ENCODE measurements at regions not wholly inside any gene's neighbourhood (a gene's known extent, or its start where the extent isn't known, plus 50 kb on each side); places are given as distances from the start of the nearest gene placed in this dataset.
A peak's percentile ranks its signal among the peaks of the same experiment; 100 is the strongest.

DNA sequence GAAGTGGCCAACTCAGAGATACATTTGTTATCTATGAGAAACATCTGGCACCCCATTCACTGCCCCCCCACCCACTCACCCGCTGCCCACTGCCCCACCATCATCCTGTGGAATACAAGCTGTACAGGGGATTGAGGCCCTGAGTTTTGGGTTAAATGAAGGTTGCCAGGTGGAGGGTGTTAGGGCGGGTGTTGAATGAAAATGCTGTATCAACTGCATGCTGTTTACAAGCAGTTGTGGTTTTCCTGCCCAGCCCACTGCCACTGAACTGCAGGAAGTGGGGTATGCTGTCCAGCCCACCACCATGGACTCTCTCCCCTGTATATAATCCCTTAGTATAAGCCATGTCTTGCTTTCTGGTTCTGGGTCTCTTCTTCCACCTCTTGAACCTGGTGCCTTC lies 481.9 kb downstream of the METTL4 start:
- Histone ChIP-seq H3K4me3 (ENCODE audit: low read length in 2 of 2) (no peak overlapping the region), H3K36me3 (ENCODE audit: insufficient read depth, low read length) (no peaks in the 10 kb centered on the region), H3K27me3 (ENCODE audit: insufficient read depth, low read length) (no peaks in the 10 kb centered on the region), H3K4me1 (ENCODE audit: insufficient read depth, low read length) (no peaks in the 10 kb centered on the region), H3K9me3 (ENCODE audit: control insufficient read depth in 1 of 2, low read length in 2 of 2) (no peaks in the 10 kb centered on the region), H3K27ac (ENCODE audit: low read depth, low read length) (no peak overlapping the region)
- no peak overlapping the region for H3K27ac Mint-ChIP-seq
- no peak for DNase-seq
- intact Hi-C loops (cut with micrococcal nuclease) = no loop called here
- CTCF ChIA-PET (ENCODE audit: partially characterized antibody) = interaction anchor here (1.1 kb wide), 1 partner anchor 15 kb away, joined by 6 read pairs; no protein-coding TSS in a partner anchor
- H3K36me3 Mint-ChIP-seq = no peaks in the 10 kb centered on the region
- H3K27me3 Mint-ChIP-seq = no peaks in the 10 kb centered on the region
- peaks cover 0 to under 1% (median 0%) of the 10 kb centered on the region in 8 donors for H3K9me3 Mint-ChIP-seq
- POLR2A ChIA-PET (ENCODE audit: partially characterized antibody) = no interaction called here
- no peak overlapping the region for H3K4me3 Mint-ChIP-seq
- H3K4me1 Mint-ChIP-seq = peaks cover 0 to 5% (median 2%) of the 10 kb centered on the region in 4 donors

GRCh38 chr18:2091937-2092336 lies 479.4 kb downstream of the METTL4 start:
- no peak overlapping the region for H3K27ac ChIP-seq (ENCODE audit: low read depth, low read length)
- peaks cover 5 to 6% of the 10 kb centered on the region in 2 donors for H3K27me3 Mint-ChIP-seq
- H3K4me3 Mint-ChIP-seq = no peak overlapping the region
- intact Hi-C loops (cut with micrococcal nuclease) = no loop called here
- H3K27ac Mint-ChIP-seq = no peak overlapping the region
- H3K4me1 ChIP-seq (ENCODE audit: insufficient read depth, low read length) = no peaks in the 10 kb centered on the region
- no peak overlapping the region for H3K4me3 ChIP-seq (ENCODE audit: low read length in 2 of 2)
- no peaks in the 10 kb centered on the region for H3K27me3 ChIP-seq (ENCODE audit: insufficient read depth, low read length)
- H3K9me3 ChIP-seq (ENCODE audit: control insufficient read depth in 1 of 2, low read length in 2 of 2) = no peaks in the 10 kb centered on the region
- no peaks in the 10 kb centered on the region for H3K36me3 ChIP-seq (ENCODE audit: insufficient read depth, low read length)
- peaks cover 0 to 2% (median 0%) of the 10 kb centered on the region in 8 donors for H3K9me3 Mint-ChIP-seq
- ChIA-PET CTCF (ENCODE audit: partially characterized antibody) (no interaction called here), POLR2A (ENCODE audit: partially characterized antibody) (no interaction called here)
- peaks cover 0 to 5% (median 2%) of the 10 kb centered on the region in 4 donors for H3K4me1 Mint-ChIP-seq
- H3K36me3 Mint-ChIP-seq = no peaks in the 10 kb centered on the region
- no peak for DNase-seq

GRCh38 chr18:2096551-2096950 lies 474.8 kb downstream of the METTL4 start:
- peaks cover 5 to 6% of the 10 kb centered on the region in 2 donors for H3K27me3 Mint-ChIP-seq
- ChIA-PET POLR2A (ENCODE audit: partially characterized antibody) (no interaction called here), CTCF (ENCODE audit: partially characterized antibody) (interaction anchor here (1.0 to 3.1 kb wide), 2 partner anchors 8 to 10 kb away, joined by 4 to 14 read pairs; no protein-coding TSS in a partner anchor)
- H3K36me3 Mint-ChIP-seq = no peaks in the 10 kb centered on the region
- H3K9me3 Mint-ChIP-seq = peaks cover 0 to 10% (median 2%) of the 10 kb centered on the region in 8 donors
- DNase-seq = no peak
- H3K27me3 ChIP-seq (ENCODE audit: insufficient read depth, low read length) = no peaks in the 10 kb centered on the region
- H3K27ac ChIP-seq (ENCODE audit: low read depth, low read length) = no peak overlapping the region
- H3K4me3 ChIP-seq (ENCODE audit: low read length in 2 of 2) = no peak overlapping the region
- H3K27ac Mint-ChIP-seq = no peak overlapping the region
- H3K4me1 ChIP-seq (ENCODE audit: insufficient read depth, low read length) = no peaks in the 10 kb centered on the region
- H3K4me3 Mint-ChIP-seq = no peak overlapping the region
- no peaks in the 10 kb centered on the region for H3K4me1 Mint-ChIP-seq
- intact Hi-C loops (cut with micrococcal nuclease) = no loop called here
- no peaks in the 10 kb centered on the region for H3K9me3 ChIP-seq (ENCODE audit: control insufficient read depth in 1 of 2, low read length in 2 of 2)
- H3K36me3 ChIP-seq (ENCODE audit: insufficient read depth, low read length) = no peaks in the 10 kb centered on the region

DNA sequence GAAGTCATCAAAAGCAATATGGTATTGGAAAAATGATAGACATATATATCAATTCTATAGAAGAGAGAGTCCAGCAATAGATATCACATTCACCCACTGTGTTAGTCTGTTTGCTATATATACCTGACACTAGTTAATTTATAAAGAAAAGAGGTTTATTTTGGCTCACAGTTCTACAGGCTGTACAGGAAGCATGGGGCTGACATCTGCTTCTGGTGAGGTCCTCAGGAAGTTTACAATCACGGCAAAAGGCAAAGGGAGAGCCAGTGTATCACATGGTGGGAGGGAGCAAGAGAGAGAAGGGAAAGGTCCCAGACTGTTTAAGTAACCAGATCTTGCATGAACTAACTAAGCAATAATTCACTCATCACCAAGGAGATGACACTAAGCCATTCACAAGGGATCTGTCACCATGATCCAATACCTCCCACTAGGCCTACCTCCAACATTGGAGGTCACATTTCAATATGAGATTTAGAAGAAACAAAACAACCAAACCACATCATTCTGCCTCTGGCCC lies 470.6 kb downstream of the METTL4 start:
- Histone ChIP-seq H3K36me3 (ENCODE audit: insufficient read depth, low read length) (no peaks in the 10 kb centered on the region), H3K27me3 (ENCODE audit: insufficient read depth, low read length) (no peaks in the 10 kb centered on the region), H3K4me3 (ENCODE audit: low read length in 2 of 2) (no peak overlapping the region), H3K27ac (ENCODE audit: low read depth, low read length) (no peak overlapping the region), H3K4me1 (ENCODE audit: insufficient read depth, low read length) (no peaks in the 10 kb centered on the region), H3K9me3 (ENCODE audit: control insufficient read depth in 1 of 2, low read length in 2 of 2) (no peaks in the 10 kb centered on the region)
- Mint-ChIP-seq H3K27me3 (peaks cover 6 to 9% of the 10 kb centered on the region in 2 donors), H3K27ac (no peak overlapping the region), H3K9me3 (peaks cover 0 to 10% (median 2%) of the 10 kb centered on the region in 8 donors), H3K4me1 (peaks cover 0 to 7% (median 1%) of the 10 kb centered on the region in 4 donors), H3K36me3 (no peaks in the 10 kb centered on the region), H3K4me3 (no peak overlapping the region)
- ChIA-PET CTCF (ENCODE audit: partially characterized antibody) (no interaction called here), POLR2A (ENCODE audit: partially characterized antibody) (no interaction called here)
- DNase-seq = no peak
- intact Hi-C loops (cut with micrococcal nuclease) = no loop called here

- Histone ChIP-seq H3K4me1 (ENCODE audit: insufficient read depth, low read length) (no peaks in the 10 kb centered on the region), H3K36me3 (ENCODE audit: insufficient read depth, low read length) (no peaks in the 10 kb centered on the region), H3K4me3 (ENCODE audit: low read length in 2 of 2) (no peak overlapping the region), H3K27ac (ENCODE audit: low read depth, low read length) (no peak overlapping the region), H3K27me3 (ENCODE audit: insufficient read depth, low read length) (no peaks in the 10 kb centered on the region), H3K9me3 (ENCODE audit: control insufficient read depth in 1 of 2, low read length in 2 of 2) (no peaks in the 10 kb centered on the region)
- H3K9me3 Mint-ChIP-seq = peaks cover 0 to 10% (median 2%) of the 10 kb centered on the region in 8 donors
- DNase-seq = no peak
- no peak overlapping the region for H3K27ac Mint-ChIP-seq
- no peak overlapping the region for H3K4me3 Mint-ChIP-seq
- CTCF ChIA-PET (ENCODE audit: partially characterized antibody) = no interaction called here
- peaks cover 0 to 7% (median 1%) of the 10 kb centered on the region in 4 donors for H3K4me1 Mint-ChIP-seq
- no peaks in the 10 kb centered on the region for H3K36me3 Mint-ChIP-seq
- intact Hi-C loops (cut with micrococcal nuclease) = no loop called here
- H3K27me3 Mint-ChIP-seq = peaks cover 3 to 7% of the 10 kb centered on the region in 2 donors
- POLR2A ChIA-PET (ENCODE audit: partially characterized antibody) = no interaction called here
Measured at GRCh38 chr18:2102022-2102421, 469.3 kb downstream of the METTL4 start.

DNA sequence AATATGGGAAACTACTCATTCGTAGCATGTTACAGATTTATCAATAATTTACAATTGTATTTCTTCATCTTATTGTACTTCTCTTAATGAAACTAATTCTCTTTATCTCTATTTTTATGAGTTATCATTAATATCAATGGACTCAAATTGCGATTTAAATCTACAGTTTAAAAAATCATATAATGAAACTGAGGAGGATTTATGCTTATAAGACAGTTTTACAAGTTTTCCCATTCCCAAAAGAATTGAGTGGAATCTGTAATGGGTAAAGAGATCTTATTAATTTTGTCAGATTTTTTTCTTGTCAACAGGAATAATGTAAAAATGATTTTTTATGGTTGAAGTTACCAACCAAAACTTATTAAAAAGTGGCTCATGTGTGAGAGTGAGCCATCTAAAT lies 468.0 kb downstream of the METTL4 start:
- no peak overlapping the region for H3K27ac Mint-ChIP-seq
- Histone ChIP-seq H3K27me3 (ENCODE audit: insufficient read depth, low read length) (no peaks in the 10 kb centered on the region), H3K4me1 (ENCODE audit: insufficient read depth, low read length) (no peaks in the 10 kb centered on the region), H3K27ac (ENCODE audit: low read depth, low read length) (no peak overlapping the region), H3K4me3 (ENCODE audit: low read length in 2 of 2) (no peak overlapping the region), H3K36me3 (ENCODE audit: insufficient read depth, low read length) (no peaks in the 10 kb centered on the region), H3K9me3 (ENCODE audit: control insufficient read depth in 1 of 2, low read length in 2 of 2) (no peaks in the 10 kb centered on the region)
- peaks cover 3 to 7% of the 10 kb centered on the region in 2 donors for H3K27me3 Mint-ChIP-seq
- peaks cover 0 to 7% (median 1%) of the 10 kb centered on the region in 4 donors for H3K4me1 Mint-ChIP-seq
- peaks cover 0 to 10% (median 2%) of the 10 kb centered on the region in 8 donors for H3K9me3 Mint-ChIP-seq
- H3K36me3 Mint-ChIP-seq = no peaks in the 10 kb centered on the region
- ChIA-PET CTCF (ENCODE audit: partially characterized antibody) (interaction anchor here (2.1 kb wide), 1 partner anchor 445 kb away, joined by 13 read pairs; no protein-coding TSS in a partner anchor), POLR2A (ENCODE audit: partially characterized antibody) (no interaction called here)
- H3K4me3 Mint-ChIP-seq = no peak overlapping the region
- intact Hi-C loops (cut with micrococcal nuclease) = no loop called here
- no peak for DNase-seq

DNA sequence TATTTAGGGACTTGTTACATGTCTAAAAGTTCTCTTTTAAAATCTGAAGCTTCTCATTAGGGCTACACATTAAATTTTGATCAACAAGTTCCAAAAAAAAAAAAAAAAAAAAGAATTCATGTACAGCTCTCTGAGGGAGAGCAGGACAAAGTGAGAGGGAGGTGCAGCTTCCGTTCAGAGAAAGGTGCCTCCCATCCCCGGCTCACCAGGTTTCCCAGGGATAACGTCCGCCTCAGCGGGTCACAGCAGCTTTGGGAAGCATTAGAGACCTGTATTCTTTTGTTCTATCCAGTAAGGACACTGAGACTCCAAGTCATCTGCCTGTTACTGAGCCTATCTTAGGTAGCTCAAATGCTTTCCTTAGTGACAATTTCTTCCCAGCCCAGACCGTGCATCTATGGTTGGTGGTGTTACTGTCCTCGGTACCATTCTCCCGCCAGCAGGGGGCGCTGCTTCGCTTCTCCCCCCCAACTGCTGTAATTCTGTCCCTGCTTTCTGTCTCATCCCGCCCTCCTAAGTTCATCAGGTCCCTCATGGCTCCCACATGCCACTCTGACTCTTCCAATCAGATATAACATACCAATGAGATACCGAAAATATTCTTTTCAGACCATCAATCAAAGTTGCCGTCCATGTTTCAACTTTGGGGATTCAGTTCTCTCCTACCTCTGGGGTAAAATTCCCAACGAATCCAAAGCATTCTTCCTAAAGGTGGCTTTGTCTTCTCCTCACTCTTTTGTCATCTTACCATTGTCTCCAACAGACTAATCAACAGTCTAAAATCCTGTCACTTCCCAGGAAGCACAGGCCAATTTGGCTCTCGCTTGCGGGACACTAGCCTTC lies 466.5 kb downstream of the METTL4 start:
- no peak overlapping the region for H3K27ac Mint-ChIP-seq
- H3K36me3 ChIP-seq (ENCODE audit: insufficient read depth, low read length) = no peaks in the 10 kb centered on the region
- POLR2A ChIA-PET (ENCODE audit: partially characterized antibody) = no interaction called here
- H3K9me3 Mint-ChIP-seq = peaks cover 0 to 10% (median under 1%) of the 10 kb centered on the region in 8 donors
- no peak overlapping the region for H3K4me3 ChIP-seq (ENCODE audit: low read length in 2 of 2)
- H3K9me3 ChIP-seq (ENCODE audit: control insufficient read depth in 1 of 2, low read length in 2 of 2) = no peaks in the 10 kb centered on the region
- CTCF ChIA-PET (ENCODE audit: partially characterized antibody) = interaction anchor here (0.8 to 4.1 kb wide), 11 partner anchors 8 to 443 kb away, joined by 3 to 29 read pairs (median 4); no protein-coding TSS in a partner anchor
- H3K4me1 Mint-ChIP-seq = peaks cover 0 to 7% (median 1%) of the 10 kb centered on the region in 4 donors
- H3K4me3 Mint-ChIP-seq = no peak overlapping the region
- H3K27me3 Mint-ChIP-seq = peaks cover 8 to 10% of the 10 kb centered on the region in 2 donors
- intact Hi-C loops (cut with micrococcal nuclease) = loop anchor here (1.0 kb wide), 1 partner anchor 442 kb away; no protein-coding TSS in a partner anchor
- no peaks in the 10 kb centered on the region for H3K27me3 ChIP-seq (ENCODE audit: insufficient read depth, low read length)
- no peak overlapping the region for H3K27ac ChIP-seq (ENCODE audit: low read depth, low read length)
- DNase-seq = peak in 4 of 5 donors; percentile 10 to 20 (median 17)
- no peaks in the 10 kb centered on the region for H3K36me3 Mint-ChIP-seq
- no peaks in the 10 kb centered on the region for H3K4me1 ChIP-seq (ENCODE audit: insufficient read depth, low read length)
